HEK293 (cell line): ENCODE measurements at regions not wholly inside any gene's neighbourhood (a gene's known extent, or its start where the extent isn't known, plus 50 kb on each side); places are given as distances from the start of the nearest gene placed in this dataset.

ENCODE experiments used
- CTCF ChIA-PET: fragments of 350-600 bp; formaldehyde crosslinking; extraction: SDS; loops from one replicate; lab custom pipeline; 2021; ENCODE audit warnings: antibody characterized with exemption; lab: Yijun Ruan, JAX
- POLR2A ChIA-PET: fragments of 300-600 bp; formaldehyde crosslinking; extraction: SDS; loops from one replicate; lab custom pipeline; 2020; ENCODE audit warnings: antibody characterized with exemption, inconsistent platforms; lab: Yijun Ruan, JAX
- H3K27ac ChIP-seq: fragments of 200-500 bp; sonication (Bioruptor generic); 2 replicates; pipeline ENCODE4 v1.5.1; 2014; ENCODE audit warnings: low read depth, low read length, control low read depth, inconsistent platforms; ENCODE audit errors: extremely low read depth
- H3K36me3 ChIP-seq, 2 experiments: fragments of 200-500 bp in 1 of 2; sonication (Bioruptor generic) in 1 of 2; 1 replicate in 1 of 2; 2 replicates in 1 of 2; pipeline ENCODE4 v1.5.1; 2014 to 2017; ENCODE audit warnings: inconsistent platforms in 2 of 2, low read length in 2 of 2; ENCODE audit not compliant: control insufficient read depth in 2 of 2, insufficient read depth in 1 of 2
- H3K4me1 ChIP-seq: fragments of 200-500 bp; sonication (Bioruptor generic); 2 replicates; pipeline ENCODE4 v1.5.1; 2014; ENCODE audit warnings: mild to moderate bottlenecking, low read length, inconsistent platforms; ENCODE audit not compliant: control insufficient read depth, insufficient read depth
- H3K4me3 ChIP-seq: 2 replicates; pipeline ENCODE4 v1.5.1; 2011; ENCODE audit warnings: low read depth, mild to moderate bottlenecking, control low read depth, low read length, moderate library complexity
- H3K9me3 ChIP-seq: fragments of 200-500 bp; sonication (Bioruptor generic); 2 replicates; pipeline ENCODE4 v1.5.1; 2014; ENCODE audit warnings: low read depth, low read length, inconsistent platforms; ENCODE audit not compliant: control insufficient read depth, insufficient read depth
- GLI4 ChIP-seq: fragments of 450-650 bp; formaldehyde crosslinking; IDR thresholded peaks from 2 replicates; pipeline ENCODE4 v1.5.1; 2016; ENCODE audit warnings: missing biosample characterization, missing genetic modification characterization
- PRDM4 ChIP-seq: fragments of 450-650 bp; formaldehyde crosslinking; IDR thresholded peaks from 2 replicates; pipeline ENCODE4 v1.5.1; 2017; ENCODE audit warnings: missing biosample characterization, missing genetic modification characterization
- SP7 ChIP-seq: fragments of 450-650 bp; formaldehyde crosslinking; IDR thresholded peaks from 2 replicates; pipeline ENCODE4 v1.5.1; 2016; ENCODE audit warnings: missing biosample characterization, missing genetic modification characterization
- TRIM28 ChIP-seq: IDR thresholded peaks from 2 replicates; pipeline ENCODE4 v1.6.1; 2011; ENCODE audit warnings: low read length, control low read depth, borderline replicate concordance
- WT1 ChIP-seq: fragments of 450-650 bp; formaldehyde crosslinking; IDR thresholded peaks from 2 replicates; pipeline ENCODE4 v1.5.1; 2016; ENCODE audit warnings: missing biosample characterization, missing genetic modification characterization
- ZBTB7A ChIP-seq: fragments of 450-650 bp; formaldehyde crosslinking; IDR thresholded peaks from 2 replicates; pipeline ENCODE4 v1.5.1; 2016; ENCODE audit warnings: low read depth, missing biosample characterization, missing genetic modification characterization
- ZFP37 ChIP-seq: fragments of 450-650 bp; formaldehyde crosslinking; IDR thresholded peaks from 2 replicates; pipeline ENCODE4 v1.5.1; 2016; ENCODE audit warnings: missing biosample characterization, missing genetic modification characterization
- ZNF184 ChIP-seq: fragments of 450-650 bp; IDR thresholded peaks from 2 replicates; pipeline ENCODE4 v1.5.1; 2018; ENCODE audit warnings: missing biosample characterization, mild to moderate bottlenecking, missing genetic modification characterization
- ZNF23 ChIP-seq: fragments of 450-650 bp; formaldehyde crosslinking; IDR thresholded peaks from 2 replicates; pipeline ENCODE4 v1.5.1; 2016; ENCODE audit warnings: missing biosample characterization, missing genetic modification characterization, borderline replicate concordance
- ZNF350 ChIP-seq: fragments of 450-650 bp; formaldehyde crosslinking; IDR thresholded peaks from 2 replicates; pipeline ENCODE4 v1.5.0; 2017; ENCODE audit warnings: missing biosample characterization, mild to moderate bottlenecking, missing genetic modification characterization
- ZNF518A ChIP-seq: fragments of 450-650 bp; formaldehyde crosslinking; conservative IDR thresholded peaks from 2 replicates; pipeline ENCODE4 v1.5.1; 2016; ENCODE audit warnings: low read depth, missing biosample characterization, missing genetic modification characterization
- ZNF585B ChIP-seq: fragments of 450-650 bp; formaldehyde crosslinking; IDR thresholded peaks from 2 replicates; pipeline ENCODE4 v1.5.1; 2016; ENCODE audit warnings: missing biosample characterization, missing genetic modification characterization
- ZNF658 ChIP-seq: fragments of 450-650 bp; formaldehyde crosslinking; IDR thresholded peaks from 2 replicates; pipeline ENCODE4; 2016; ENCODE audit warnings: missing biosample characterization, missing genetic modification characterization
- ZNF660 ChIP-seq: fragments of 450-650 bp; IDR thresholded peaks from 2 replicates; pipeline ENCODE4 v1.5.1; 2018; ENCODE audit warnings: missing biosample characterization, mild to moderate bottlenecking, missing genetic modification characterization
- ZNF704 ChIP-seq: fragments of 450-650 bp; formaldehyde crosslinking; IDR thresholded peaks from 2 replicates; pipeline ENCODE4 v1.5.1; 2016; ENCODE audit warnings: missing biosample characterization, missing genetic modification characterization
- ZSCAN16 ChIP-seq: fragments of 450-650 bp; formaldehyde crosslinking; IDR thresholded peaks from 2 replicates; pipeline ENCODE4 v1.5.1; 2016; ENCODE audit warnings: missing biosample characterization, missing genetic modification characterization
- TF ChIP-seq, protein P1 (sequence below): fragments of 450-650 bp; formaldehyde crosslinking; IDR thresholded peaks from 2 replicates; pipeline ENCODE4 v1.5.1; 2016; ENCODE audit warnings: missing biosample characterization, missing genetic modification characterization
- TF ChIP-seq, protein P2 (sequence below): fragments of 450-650 bp; formaldehyde crosslinking; IDR thresholded peaks from 2 replicates; pipeline ENCODE4 v1.5.1; 2016; ENCODE audit warnings: missing biosample characterization, missing genetic modification characterization, low read depth
- TF ChIP-seq, protein P3 (sequence below): fragments of 450-650 bp; formaldehyde crosslinking; IDR thresholded peaks from 2 replicates; pipeline ENCODE4 v1.5.1; 2016; ENCODE audit warnings: missing biosample characterization, missing genetic modification characterization

- ChIA-PET CTCF (no interaction called here), POLR2A (no interaction called here)
- H3K4me1 ChIP-seq = no peaks in the 10 kb centered on the region
- H3K36me3 ChIP-seq = no peaks in the 10 kb centered on the region
- H3K9me3 ChIP-seq = no peaks in the 10 kb centered on the region
- H3K27ac ChIP-seq = no peak overlapping the region
- H3K4me3 ChIP-seq = no peak overlapping the region
- TF ChIP-seq ZNF704 (tag by site-specific recombination) (no peak), TRIM28 (no peak), ZNF660 (tag by site-specific recombination) (no peak), ZFP37 (tag by site-specific recombination) (no peak), ZNF518A (no peak), ZNF23 (tag by site-specific recombination) (no peak), GLI4 (tag by site-specific recombination) (no peak), ZNF184 (tag by site-specific recombination) (no peak), ZBTB7A (tag by site-specific recombination) (no peak), ZNF585B (no peak), PRDM4 (tag by site-specific recombination) (no peak)
- TF ChIP-seq, protein P1, sequence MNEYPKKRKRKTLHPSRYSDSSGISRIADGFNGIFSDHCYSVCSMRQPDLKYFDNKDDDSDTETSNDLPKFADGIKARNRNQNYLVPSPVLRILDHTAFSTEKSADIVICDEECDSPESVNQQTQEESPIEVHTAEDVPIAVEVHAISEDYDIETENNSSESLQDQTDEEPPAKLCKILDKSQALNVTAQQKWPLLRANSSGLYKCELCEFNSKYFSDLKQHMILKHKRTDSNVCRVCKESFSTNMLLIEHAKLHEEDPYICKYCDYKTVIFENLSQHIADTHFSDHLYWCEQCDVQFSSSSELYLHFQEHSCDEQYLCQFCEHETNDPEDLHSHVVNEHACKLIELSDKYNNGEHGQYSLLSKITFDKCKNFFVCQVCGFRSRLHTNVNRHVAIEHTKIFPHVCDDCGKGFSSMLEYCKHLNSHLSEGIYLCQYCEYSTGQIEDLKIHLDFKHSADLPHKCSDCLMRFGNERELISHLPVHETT (tag by site-specific recombination) = no peak
- TF ChIP-seq, protein P2, sequence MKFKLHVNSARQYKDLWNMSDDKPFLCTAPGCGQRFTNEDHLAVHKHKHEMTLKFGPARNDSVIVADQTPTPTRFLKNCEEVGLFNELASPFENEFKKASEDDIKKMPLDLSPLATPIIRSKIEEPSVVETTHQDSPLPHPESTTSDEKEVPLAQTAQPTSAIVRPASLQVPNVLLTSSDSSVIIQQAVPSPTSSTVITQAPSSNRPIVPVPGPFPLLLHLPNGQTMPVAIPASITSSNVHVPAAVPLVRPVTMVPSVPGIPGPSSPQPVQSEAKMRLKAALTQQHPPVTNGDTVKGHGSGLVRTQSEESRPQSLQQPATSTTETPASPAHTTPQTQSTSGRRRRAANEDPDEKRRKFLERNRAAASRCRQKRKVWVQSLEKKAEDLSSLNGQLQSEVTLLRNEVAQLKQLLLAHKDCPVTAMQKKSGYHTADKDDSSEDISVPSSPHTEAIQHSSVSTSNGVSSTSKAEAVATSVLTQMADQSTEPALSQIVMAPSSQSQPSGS (tag by site-specific recombination) = no peak
- TF ChIP-seq, all 188 proteins: peak for 0
Observed at GRCh38 chr3:148540851-148541250, 156.9 kb upstream of the AGTR1 start.

DNA sequence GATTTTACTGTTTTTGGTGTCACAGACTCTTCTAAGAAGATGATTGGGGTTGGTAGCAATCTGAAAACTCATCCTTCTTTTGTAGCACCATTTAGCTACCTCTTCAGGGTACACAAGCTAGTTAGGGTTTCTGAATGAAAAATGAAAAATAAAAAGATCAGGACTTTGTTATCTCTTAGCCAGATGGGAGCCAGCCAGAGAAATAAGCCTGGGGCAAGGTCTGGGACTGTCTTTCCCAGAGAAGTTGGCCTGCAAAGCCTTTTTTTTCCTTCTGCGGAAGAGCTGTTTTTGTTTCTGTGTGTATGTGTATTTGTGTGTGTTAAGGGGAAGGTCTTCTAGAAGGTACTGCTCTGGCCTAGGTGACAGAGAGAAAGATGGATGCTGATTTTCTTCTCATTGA is 150.7 kb upstream of the AGTR1 start:
- Histone ChIP-seq H3K4me1 (no peaks in the 10 kb centered on the region), H3K36me3 (no peaks in the 10 kb centered on the region), H3K27ac (no peak overlapping the region), H3K9me3 (no peaks in the 10 kb centered on the region), H3K4me3 (no peak overlapping the region)
- ChIA-PET CTCF (no interaction called here), POLR2A (no interaction called here)
- TF ChIP-seq, protein P3, sequence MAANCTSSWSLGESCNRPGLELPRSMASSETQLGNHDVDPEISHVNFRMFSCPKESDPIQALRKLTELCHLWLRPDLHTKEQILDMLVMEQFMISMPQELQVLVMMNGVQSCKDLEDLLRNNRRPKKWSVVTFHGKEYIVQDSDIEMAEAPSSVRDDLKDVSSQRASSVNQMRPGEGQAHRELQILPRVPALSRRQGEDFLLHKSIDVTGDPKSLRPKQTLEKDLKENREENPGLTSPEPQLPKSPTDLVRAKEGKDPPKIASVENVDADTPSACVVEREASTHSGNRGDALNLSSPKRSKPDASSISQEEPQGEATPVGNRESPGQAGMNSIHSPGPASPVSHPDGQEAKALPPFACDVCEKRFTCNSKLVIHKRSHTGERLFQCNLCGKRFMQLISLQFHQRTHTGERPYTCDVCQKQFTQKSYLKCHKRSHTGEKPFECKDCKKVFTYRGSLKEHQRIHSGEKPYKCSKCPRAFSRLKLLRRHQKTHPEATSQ (tag by site-specific recombination) = no peak
- TF ChIP-seq ZSCAN16 (no peak), ZNF350 (tag by site-specific recombination) (no peak), ZNF658 (tag by site-specific recombination) (no peak), WT1 (tag by site-specific recombination) (no peak), SP7 (tag by site-specific recombination) (no peak)
